EH (cell line): ENCODE measurements at regions not wholly inside any gene's neighbourhood (a gene's known extent, or its start where the extent isn't known, plus 50 kb on each side); places are given as distances from the start of the nearest gene placed in this dataset.
A peak's percentile ranks its signal among the peaks of the same experiment; 100 is the strongest.

ENCODE experiments used
- DNase-seq: peaks from one replicate; pipeline ENCODE4 v3.0.0-alpha.2; 2015; ENCODE audit warnings: low read depth

- DNase-seq, result no peak
These were observed 310.5 kb downstream of the MSX2 start for GRCh38 chr5:175034924-175035323.

GRCh38 chr5:175032741-175033151, 308.4 kb downstream of the MSX2 start:
- DNase-seq, result no peak

GRCh38 chr5:175032013-175032412, 307.6 kb downstream of the MSX2 start:
- DNase-seq, result no peak

- no peak for DNase-seq
These were observed 303.0 kb downstream of the MSX2 start for GRCh38 chr5:175027390-175027789.

GRCh38 chr5:175025077-175025476, 300.7 kb downstream of the MSX2 start:
- peak; percentile 34 for DNase-seq

- no peak for DNase-seq
These were observed 297.7 kb downstream of the MSX2 start for GRCh38 chr5:175021841-175022625.

GRCh38 chr5:175021321-175021720, 296.9 kb downstream of the MSX2 start:
- DNase-seq, result no peak

- DNase-seq, result no peak
These were observed 290.8 kb downstream of the MSX2 start for GRCh38 chr5:175015028-175015685.

- no peak for DNase-seq
These were observed 288.9 kb downstream of the MSX2 start for GRCh38 chr5:175013251-175013650.

- DNase-seq, result no peak
These were observed 287.9 kb downstream of the MSX2 start for GRCh38 chr5:175012267-175012666.

GRCh38 chr5:175003531-175003930, 279.1 kb downstream of the MSX2 start:
- no peak for DNase-seq

- DNase-seq, result no peak
These were observed 277.7 kb downstream of the MSX2 start for GRCh38 chr5:175001876-175002645.

GRCh38 chr5:175001311-175001710, 276.9 kb downstream of the MSX2 start:
- no peak for DNase-seq

GRCh38 chr5:174999581-174999980, 275.2 kb downstream of the MSX2 start:
- no peak for DNase-seq

GRCh38 chr5:174998131-174998730, 273.8 kb downstream of the MSX2 start:
- DNase-seq, result no peak

GRCh38 chr5:174997688-174998087, 273.3 kb downstream of the MSX2 start:
- no peak for DNase-seq

GRCh38 chr5:174996941-174997340, 272.6 kb downstream of the MSX2 start:
- no peak for DNase-seq

- DNase-seq, result no peak
These were observed 271.4 kb downstream of the MSX2 start for GRCh38 chr5:174995827-174996226.

GRCh38 chr5:174991847-174992246, 267.5 kb downstream of the MSX2 start:
- DNase-seq, result no peak

GRCh38 chr5:174990909-174991308, 266.5 kb downstream of the MSX2 start:
- DNase-seq, result no peak

- no peak for DNase-seq
These were observed 263.1 kb downstream of the MSX2 start for GRCh38 chr5:174987443-174988012.

GRCh38 chr5:174984863-174985262, 260.5 kb downstream of the MSX2 start:
- DNase-seq, result no peak
